H1 (cell line): ENCODE measurements at regions not wholly inside any gene's neighbourhood (a gene's known extent, or its start where the extent isn't known, plus 50 kb on each side); places are given as distances from the start of the nearest gene placed in this dataset.

Source experiments
- ATF2 ChIP-seq: IDR thresholded peaks from 2 replicates; pipeline ENCODE4 v1.6.1; 2012; ENCODE audit warnings: low read length, inconsistent platforms
- CBX5 ChIP-seq: fragments of 300-800, 300-1000 bp; sonication (generic); IDR thresholded peaks from 2 replicates; pipeline ENCODE4 v1.7.1; 2016; ENCODE audit warnings: antibody characterized with exemption, low read length, low read depth
- CEBPB ChIP-seq: IDR thresholded peaks from 2 replicates; pipeline ENCODE4 v1.6.1; 2012; ENCODE audit warnings: low read depth, low read length
- CHD2 ChIP-seq: IDR thresholded peaks from 2 replicates; pipeline ENCODE4 v1.6.1; 2012; ENCODE audit warnings: low read length, improper control_type of control experiment
- CHD7 ChIP-seq: fragments of 300-600 bp; sonication (generic); IDR thresholded peaks from 2 replicates; pipeline ENCODE4 v1.7.1; 2012; ENCODE audit warnings: low read length, moderate library complexity, mild to moderate bottlenecking, inconsistent platforms; ENCODE audit not compliant: insufficient replicate concordance
- HDAC2 ChIP-seq, 2 experiments: fragments of 300-600 bp in 1 of 2; sonication (generic) in 1 of 2; IDR thresholded peaks; 2 replicates each; pipeline ENCODE4 v1.6.1; 2011 to 2012; ENCODE audit warnings: low read depth in 2 of 2, low read length in 2 of 2, mild to moderate bottlenecking in 2 of 2, moderate library complexity in 2 of 2, borderline replicate concordance in 1 of 2, inconsistent platforms in 1 of 2
- POLR2A ChIP-seq, 2 experiments: IDR thresholded peaks; 1 replicate in 1 of 2; 2 replicates in 1 of 2; pipeline ENCODE4 v1.6.1; 2011; ENCODE audit warnings: low read depth in 2 of 2, low read length in 2 of 2, mild to moderate bottlenecking in 2 of 2; ENCODE audit errors: control extremely low read depth in 1 of 2
- SRF ChIP-seq: IDR thresholded peaks from 2 replicates; pipeline ENCODE4 v1.6.1; 2011; ENCODE audit warnings: mild to moderate bottlenecking, low read depth, low read length, moderate library complexity
- SUZ12 ChIP-seq: fragments of 200-600 bp; sonication (generic); IDR thresholded peaks from 2 replicates; pipeline ENCODE4 v1.6.1; 2012; ENCODE audit warnings: mild to moderate bottlenecking, inconsistent platforms, low read length, moderate library complexity, mixed read lengths
- TAF1 ChIP-seq: IDR thresholded peaks from 2 replicates; pipeline ENCODE4 v1.6.1; 2011; ENCODE audit warnings: mild to moderate bottlenecking, low read depth, low read length
- TBP ChIP-seq: IDR thresholded peaks from 2 replicates; pipeline ENCODE4 v1.6.1; 2011; ENCODE audit warnings: low read depth, low read length, improper control_type of control experiment
- TCF12 ChIP-seq: IDR thresholded peaks from 2 replicates; pipeline ENCODE4 v1.6.1; 2011; ENCODE audit warnings: low read depth, mild to moderate bottlenecking, low read length

GRCh38 chr11:116051494-116051893 is 547.3 kb upstream of the CADM1 start (continued):
- TF ChIP-seq CHD7 (no peak), ATF2 (no peak), TAF1 (no peak), SRF (no peak), CEBPB (no peak), SUZ12 (no peak), HDAC2 (IDR thresholded peaks at IDR 0.05; ENCODE audit: borderline replicate concordance in 1 of 2, low read depth in 2 of 2, low read length in 2 of 2) (no peak), CHD2 (no peak), TBP (no peak), POLR2A (IDR thresholded peaks at IDR 0.05; ENCODE audit: control extremely low read depth in 1 of 2, low read depth in 2 of 2, low read length in 2 of 2) (no peak), CBX5 (no peak), TCF12 (no peak)
- TF ChIP-seq, all 59 proteins: peak for 0
